IPS-18c (cell line): ENCODE measurements at regions not wholly inside any gene's neighbourhood (a gene's known extent, or its start where the extent isn't known, plus 50 kb on each side); places are given as distances from the start of the nearest gene placed in this dataset.
"Not testable (repeated sequence)": the region's sequence is repeated elsewhere in the genome, so short reads cannot be mapped to it uniquely, and the experiment has no call there.

Experiments
- H3K4me3 ChIP-seq: 2 replicates; pipeline ENCODE4 v1.7.0; 2013; ENCODE audit warnings: low read depth, mild to moderate bottlenecking, low read length, moderate library complexity; ENCODE audit not compliant: insufficient read depth
- H3K9me3 ChIP-seq: one replicate; pipeline ENCODE4 v1.6.1; 2013; ENCODE audit warnings: mild to moderate bottlenecking, low read length, moderate library complexity; ENCODE audit not compliant: control insufficient read depth, insufficient read depth

DNA sequence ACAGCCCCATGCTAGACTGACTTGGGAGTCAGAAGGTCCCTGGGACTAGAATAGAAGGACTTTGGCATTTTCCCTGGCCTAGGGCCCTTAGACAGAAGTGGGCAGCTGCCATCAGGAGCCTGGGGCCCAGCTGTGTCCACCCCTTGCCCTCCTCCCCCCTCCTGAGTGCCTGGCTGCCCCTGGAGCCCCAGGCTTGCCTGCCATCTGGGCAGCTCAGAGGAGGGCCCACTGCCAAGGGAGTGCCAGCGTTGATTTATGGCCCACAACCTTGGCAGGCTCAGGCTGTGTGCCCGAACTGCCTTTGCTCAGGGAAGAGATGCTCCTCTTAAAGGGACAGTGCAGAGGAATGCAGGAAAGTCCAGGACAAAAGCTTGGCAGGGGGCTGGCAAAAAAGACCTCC lies 439.1 kb downstream of the SPATA31A7 start:
- not testable (repeated sequence) for H3K9me3 ChIP-seq

DNA sequence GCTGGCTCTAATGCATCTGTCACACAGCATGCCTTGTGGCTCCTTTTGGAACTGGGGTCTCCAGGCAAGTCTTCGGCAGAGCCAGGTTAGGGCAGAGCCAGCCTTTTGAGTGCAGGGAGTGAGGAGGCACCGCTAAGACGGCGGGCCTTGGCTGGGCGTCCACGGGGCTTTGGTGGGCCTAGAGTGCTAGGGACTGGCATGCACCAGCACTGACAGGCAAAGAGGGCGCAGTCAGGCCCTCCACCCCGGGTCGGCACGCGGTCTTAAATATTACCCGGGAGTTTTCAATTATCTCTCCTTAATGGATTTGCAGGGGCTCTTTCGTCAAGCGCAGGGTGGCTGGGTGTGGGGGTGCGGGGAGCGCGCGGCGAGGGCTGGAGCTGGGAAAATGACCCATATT lies 444.4 kb downstream of the SPATA31A7 start:
- no peak overlapping the region for H3K4me3 ChIP-seq
- H3K9me3 ChIP-seq, result peaks cover 2% of the 10 kb centered on the region

More for the DNA sequence above, 439.1 kb downstream of the SPATA31A7 start:
- H3K4me3 ChIP-seq, result not testable (repeated sequence)

DNA sequence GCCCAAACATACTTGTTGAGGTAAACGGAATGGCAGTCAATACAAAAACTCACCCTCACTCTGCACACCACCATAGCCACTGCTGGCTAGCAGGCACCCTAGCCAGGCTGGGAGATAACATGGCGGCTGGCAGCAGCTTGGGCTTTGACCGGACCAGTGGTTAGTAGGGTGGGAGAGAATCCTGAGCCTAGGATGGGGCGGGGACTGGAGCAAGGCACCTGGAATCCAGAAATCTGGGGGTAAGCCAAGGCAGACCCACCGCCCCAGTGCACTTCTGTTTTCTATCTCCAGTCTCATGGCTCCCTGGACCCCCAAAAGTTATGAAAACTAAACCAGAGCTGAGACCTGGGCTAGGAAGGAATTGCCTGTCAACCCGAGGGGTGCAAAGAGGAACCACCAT lies 474.4 kb downstream of the SPATA31A7 start:
- peaks cover 22% of the 10 kb centered on the region for H3K9me3 ChIP-seq
- not testable (repeated sequence) for H3K4me3 ChIP-seq

DNA sequence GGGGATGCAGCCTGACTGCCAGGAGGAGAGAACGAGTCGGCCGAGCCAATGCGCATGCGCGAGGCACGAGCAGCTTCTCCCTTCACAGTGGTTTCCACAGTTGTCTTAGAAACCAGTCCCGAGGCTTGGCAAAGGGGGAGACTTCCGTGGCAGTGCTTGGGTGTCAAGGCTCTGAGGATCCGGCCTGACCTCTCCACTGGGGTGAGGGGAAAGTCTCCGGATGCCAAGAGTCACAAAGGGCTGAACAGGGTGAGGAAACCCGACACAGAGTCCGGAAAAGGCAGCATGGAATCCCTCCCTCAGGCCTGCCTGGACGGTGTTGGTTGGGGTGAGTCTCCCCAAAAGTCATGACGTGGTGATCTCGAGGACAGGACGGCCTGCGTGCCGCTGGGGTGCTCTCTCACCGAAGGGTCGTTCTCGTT lies 475.5 kb downstream of the SPATA31A7 start:
- peaks cover 30% of the 10 kb centered on the region for H3K9me3 ChIP-seq
- H3K4me3 ChIP-seq, result no peak overlapping the region

DNA sequence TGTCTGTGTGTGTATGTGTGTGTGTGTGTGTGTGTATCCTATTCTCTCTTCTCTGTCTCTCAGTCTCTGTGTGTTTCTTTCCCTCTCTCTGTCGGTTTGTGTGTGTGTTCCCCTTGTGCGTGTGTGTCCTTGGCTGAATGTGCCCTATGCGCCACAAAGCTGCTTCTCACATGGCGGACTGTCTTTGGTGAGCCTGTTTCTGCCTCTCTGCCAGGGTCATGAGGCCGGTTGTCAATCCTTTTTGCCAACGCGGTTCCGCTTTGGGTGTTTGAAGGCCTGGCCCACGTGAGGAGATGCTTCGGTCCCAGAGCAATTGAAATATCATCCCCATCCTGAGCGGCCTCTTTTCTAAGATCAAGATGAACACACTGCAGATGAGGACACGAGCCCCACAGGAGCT lies 476.0 kb downstream of the SPATA31A7 start:
- peak overlapping the region; percentile 34; the same call in 1 of the 2 replicates for H3K4me3 ChIP-seq
- H3K9me3 ChIP-seq, result peaks cover 31% of the 10 kb centered on the region

DNA sequence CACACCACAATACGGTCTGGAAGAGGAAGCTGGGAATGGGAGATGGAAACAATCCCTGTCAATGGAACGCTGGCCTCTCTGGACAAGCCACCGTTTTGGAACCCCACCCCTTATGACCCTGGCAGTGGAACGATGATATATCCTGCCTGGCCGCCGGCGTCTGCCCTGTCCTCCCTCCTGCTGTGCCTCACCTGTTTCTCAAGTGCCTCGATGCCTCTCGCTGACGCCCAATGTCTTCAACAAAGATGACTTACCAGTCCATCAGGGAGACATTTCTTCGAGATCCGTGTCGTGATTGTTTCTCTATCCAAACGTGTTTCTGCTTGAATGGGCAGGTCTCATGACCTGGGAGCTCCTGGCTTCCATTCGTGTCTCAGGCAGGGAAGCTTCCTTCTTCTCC lies 476.5 kb downstream of the SPATA31A7 start:
- H3K4me3 ChIP-seq, result no peak overlapping the region
- H3K9me3 ChIP-seq, result peaks cover 34% of the 10 kb centered on the region

DNA sequence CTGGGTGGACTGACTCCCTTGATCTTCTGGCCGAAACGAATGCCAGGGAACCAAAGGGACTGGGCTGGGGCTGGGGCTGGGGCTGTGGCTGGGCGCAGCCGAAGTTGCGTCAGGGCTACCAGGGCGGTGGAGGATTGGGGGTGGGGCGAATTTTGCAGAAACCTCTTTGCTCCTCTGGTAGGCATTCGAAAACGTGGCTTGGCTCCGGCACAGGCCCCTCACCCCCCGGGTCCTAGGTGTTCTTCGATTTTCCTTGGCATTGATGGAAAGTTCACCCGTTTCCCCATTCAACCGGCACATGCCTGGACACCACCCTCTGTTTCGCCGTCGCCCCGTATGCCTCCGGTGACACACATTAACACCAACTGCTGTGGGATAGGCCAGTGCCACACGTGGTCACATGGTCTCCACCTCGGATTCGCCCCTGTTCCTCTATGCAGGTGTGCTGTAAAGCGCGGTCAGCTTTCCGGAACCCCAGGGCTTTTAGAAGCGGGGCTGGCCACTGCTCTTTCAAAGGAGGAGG lies 477.1 kb downstream of the SPATA31A7 start:
- Histone ChIP-seq H3K4me3 (no peak overlapping the region), H3K9me3 (peaks cover 35% of the 10 kb centered on the region)

DNA sequence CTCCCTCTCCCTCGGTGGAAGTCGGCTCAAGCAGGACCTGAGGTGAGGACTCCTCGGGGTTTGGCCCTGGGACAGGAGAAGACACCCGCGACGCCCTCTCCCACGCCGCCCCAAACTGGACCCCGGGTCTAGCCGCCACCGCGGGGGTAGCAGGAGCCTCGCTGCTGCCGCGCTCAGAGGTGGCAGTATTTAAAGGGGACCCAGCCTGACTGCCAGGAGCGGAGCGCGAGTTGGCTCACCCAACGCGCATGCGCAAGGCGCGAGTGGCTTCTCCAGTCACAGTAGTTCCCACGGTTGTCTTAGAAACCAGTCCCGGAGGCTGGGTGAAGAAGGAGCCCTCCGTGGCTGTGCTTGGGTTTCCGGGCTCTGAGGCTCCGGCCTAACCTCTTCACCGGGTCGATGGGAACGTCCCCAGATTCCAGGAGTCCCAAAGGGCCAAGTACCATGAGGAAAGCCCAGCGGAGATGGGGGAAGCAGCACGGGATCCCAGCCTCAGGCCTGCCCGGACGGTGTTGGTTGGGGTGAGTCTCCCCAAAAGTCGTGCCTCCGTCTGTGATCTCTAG lies 477.8 kb downstream of the SPATA31A7 start:
- H3K4me3 ChIP-seq, result no peak overlapping the region
- H3K9me3 ChIP-seq, result peaks cover 41% of the 10 kb centered on the region

DNA sequence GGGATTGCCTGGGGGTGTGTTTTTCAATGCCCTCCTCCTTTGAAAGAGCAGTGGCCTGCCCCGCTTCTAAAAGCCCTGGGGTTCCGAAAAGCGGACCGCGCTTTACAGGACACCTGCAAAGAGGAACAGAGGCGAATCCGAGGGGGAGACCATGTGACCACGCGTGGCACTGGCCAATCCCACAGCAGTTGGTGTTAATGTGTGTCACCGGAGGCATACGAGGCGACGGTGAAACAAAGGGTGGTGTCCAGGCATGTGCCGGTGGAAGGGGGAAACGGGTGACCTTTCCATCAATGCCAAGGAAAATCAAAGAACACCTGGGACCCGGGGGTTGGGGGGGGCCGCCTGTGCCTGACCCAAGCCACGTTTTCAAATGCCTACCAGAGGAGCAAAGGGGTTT lies 478.4 kb downstream of the SPATA31A7 start:
- peaks cover 44% of the 10 kb centered on the region for H3K9me3 ChIP-seq
- H3K4me3 ChIP-seq, result not testable (repeated sequence)

DNA sequence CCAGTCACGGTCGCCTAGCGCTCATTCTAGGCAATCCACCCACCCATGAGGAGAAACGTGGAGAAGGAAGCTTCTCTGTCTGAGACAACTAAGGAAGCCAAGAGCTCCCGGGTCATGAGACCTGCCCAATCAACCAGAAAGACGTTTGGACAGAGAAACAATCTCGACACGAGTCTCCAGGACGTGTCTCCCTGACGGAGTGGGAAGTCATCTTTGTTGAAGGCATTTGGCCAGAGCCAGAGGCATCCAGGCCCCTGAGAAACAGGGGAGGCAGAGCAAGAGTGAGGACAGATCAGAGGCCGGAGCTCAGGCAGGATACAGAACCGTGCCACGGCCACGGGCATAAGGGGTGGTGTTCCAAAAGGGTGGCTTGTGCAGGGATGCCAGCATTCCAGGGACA lies 479.0 kb downstream of the SPATA31A7 start:
- Histone ChIP-seq H3K9me3 (peaks cover 46% of the 10 kb centered on the region), H3K4me3 (no peak overlapping the region)

DNA sequence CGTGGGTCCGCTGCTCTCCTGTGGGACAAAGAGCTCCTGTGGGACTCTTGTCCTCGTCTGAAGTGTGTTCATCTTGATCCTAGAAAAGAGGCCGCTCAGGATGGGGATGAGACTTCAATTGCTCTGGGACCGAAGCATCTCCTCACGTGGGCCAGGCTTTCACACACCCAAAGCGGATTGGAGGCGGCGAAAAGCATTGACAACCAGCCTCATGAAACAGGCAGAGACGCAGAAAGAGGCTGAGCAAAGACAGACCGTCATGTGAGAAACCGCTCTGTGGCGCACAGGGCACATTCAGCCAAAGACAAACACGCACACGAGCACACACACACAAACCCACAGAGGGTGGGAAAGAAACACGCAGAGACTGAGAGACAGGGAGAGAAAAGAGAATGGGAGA lies 479.5 kb downstream of the SPATA31A7 start:
- peak overlapping the region; percentile 15; the same call in 1 of the 2 replicates for H3K4me3 ChIP-seq
- peaks cover 49% of the 10 kb centered on the region for H3K9me3 ChIP-seq

DNA sequence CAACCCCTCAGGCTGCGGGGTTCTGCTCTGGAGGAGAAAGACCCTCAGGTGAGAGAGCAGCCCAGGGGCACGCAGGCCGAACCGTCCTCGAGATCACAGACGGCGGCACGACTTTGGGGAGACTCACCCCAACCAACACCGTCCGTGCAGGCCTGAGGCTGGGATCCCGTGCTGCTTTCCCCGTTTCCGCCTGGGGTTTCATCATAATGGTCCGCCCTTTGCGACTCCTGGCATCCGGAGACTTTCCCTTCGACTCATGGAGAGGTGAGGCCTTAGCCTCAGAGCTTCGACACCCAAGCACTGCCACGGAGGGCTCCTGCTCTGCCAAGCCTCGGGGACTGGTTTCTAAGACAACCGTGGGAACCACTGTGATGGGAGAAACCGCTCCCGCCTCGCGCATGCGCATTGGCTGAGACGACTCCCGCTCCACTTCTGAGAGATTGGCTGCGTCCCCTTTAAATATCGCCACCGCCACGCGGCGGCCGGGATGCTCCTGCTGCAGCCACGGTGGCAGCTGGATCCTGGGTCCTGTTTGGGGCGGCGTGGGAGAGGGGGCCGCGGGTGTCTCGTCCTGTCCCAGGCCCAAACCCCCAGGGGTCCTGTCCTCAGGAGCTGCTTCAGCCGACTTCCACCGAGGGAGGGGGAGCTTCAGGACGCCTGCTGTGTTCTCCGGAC lies 480.1 kb downstream of the SPATA31A7 start:
- peaks cover 49% of the 10 kb centered on the region for H3K9me3 ChIP-seq

DNA sequence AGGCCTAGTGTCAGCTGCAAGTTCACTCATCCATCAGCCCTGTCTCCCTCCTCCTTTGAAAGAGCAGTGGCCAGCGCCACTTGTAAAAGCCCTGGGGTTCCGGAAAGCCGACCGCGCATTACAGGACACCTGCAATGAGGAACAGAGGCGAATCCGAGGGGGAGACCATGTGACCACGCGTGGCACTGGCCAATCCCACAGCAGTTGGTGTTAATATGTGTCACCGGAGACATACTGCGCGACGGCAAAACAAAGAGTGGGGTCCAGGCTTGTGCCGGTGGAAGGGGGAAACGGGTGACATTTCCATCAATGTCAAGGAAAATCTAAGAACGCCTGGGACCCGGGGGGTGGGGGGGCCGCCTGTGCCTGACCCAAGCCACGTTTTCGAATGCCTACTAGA lies 480.8 kb downstream of the SPATA31A7 start:
- Histone ChIP-seq H3K9me3 (peaks cover 46% of the 10 kb centered on the region), H3K4me3 (no peak overlapping the region)

More for the DNA sequence above, 480.1 kb downstream of the SPATA31A7 start:
- not testable (repeated sequence) for H3K4me3 ChIP-seq

DNA sequence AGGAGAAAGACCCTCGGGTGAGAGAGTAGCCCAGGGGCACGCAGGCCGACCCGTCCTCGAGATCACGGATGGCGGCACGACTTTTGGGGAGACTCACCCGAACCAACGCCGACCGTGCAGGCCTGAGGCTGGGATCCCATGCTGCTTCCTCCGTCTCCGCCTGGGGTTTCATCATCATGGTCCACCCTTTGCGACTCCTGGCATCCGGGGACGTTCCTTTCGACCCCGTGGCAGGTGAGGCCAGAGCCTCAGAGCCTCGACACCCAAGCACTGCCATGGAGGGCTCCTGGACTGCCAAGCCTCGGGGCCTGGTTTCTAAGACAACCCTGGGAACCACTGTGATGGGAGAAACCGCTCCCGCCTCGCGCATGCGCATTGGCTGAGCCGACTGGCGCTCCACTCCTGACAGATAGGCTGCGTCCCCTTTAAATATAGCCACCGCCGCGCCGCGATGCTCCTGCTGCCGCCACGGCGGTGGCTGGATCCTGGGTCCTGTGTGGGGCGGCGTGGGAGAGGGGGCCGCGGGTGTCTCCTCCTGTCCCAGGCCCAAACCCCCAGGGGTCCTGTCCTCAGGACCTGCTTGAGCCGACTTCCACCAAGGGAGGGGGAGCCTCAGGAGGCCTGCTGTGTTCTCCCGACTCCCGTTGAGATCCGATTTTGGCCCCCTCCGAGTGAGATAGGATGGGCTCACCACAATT lies 481.6 kb downstream of the SPATA31A7 start:
- H3K9me3 ChIP-seq, result peaks cover 41% of the 10 kb centered on the region
- H3K4me3 ChIP-seq, result no peak overlapping the region

DNA sequence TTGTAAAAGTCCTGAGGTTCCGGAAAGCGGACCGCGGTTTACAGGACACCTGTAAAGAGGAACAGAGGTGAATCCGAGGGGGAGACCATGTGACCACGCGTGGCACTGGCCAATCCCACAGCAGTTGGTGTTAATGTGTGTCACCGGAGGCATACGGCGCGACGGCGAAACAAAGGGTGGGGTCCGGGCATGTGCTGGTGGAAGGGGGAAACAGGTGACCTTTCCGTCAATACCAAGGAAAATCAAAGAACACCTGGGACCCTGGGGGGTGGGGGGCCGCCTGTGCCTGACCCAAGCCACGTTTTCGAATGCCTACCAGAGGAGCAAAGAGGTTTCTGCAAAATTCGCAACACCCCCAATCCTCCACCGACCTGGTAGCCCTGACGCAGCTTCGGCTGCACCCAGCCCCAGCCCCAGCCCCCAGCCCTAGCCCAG lies 482.3 kb downstream of the SPATA31A7 start:
- not testable (repeated sequence) for H3K4me3 ChIP-seq
- peaks cover 39% of the 10 kb centered on the region for H3K9me3 ChIP-seq

DNA sequence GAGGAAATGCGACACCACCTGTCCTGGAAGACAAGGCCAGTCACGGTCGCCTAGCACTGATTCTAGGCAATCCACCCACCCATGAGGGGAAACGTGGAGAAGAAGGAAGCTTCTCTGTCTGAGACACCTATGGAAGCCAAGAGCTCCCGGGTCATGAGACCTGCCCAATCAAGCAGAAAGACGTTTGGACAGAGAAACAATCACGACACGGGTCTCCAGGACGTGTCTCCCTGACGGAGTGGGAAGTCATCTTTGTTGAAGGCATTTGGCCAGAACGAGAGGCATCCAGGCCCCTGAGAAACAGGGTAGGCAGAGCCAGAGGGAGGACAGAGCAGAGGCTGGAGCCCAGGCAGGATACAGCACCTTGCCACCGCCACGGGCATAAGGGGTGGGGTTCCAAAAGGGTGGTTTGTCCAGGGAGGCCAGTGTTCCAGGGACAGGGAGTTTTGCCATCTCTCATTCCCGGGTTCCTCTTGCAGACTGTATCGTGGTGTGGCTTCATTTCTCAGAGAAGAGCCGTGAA lies 482.9 kb downstream of the SPATA31A7 start:
- not testable (repeated sequence) for H3K4me3 ChIP-seq
- peaks cover 36% of the 10 kb centered on the region for H3K9me3 ChIP-seq

DNA sequence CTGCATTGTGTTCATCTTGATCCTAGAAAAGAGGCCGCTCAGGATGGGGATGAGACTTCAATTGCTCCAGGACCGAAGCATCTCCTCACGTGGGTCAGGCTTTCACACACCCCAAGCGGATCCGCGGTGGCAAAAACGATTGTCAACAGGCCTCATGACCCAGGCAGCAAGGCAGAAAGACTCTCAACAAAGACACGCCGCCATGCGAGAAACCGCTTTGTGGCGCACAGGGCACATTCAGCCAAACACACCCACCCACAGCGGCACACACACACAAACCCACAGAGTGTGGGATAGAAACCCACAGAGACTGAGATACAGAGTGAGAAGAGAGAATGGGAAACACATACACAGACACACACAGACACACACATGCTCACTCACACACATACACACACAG lies 483.4 kb downstream of the SPATA31A7 start:
- Histone ChIP-seq H3K4me3 (no peak overlapping the region), H3K9me3 (peaks cover 31% of the 10 kb centered on the region)
